GM12891 (cell line): ENCODE measurements at regions not wholly inside any gene's neighbourhood (a gene's known extent, or its start where the extent isn't known, plus 50 kb on each side); places are given as distances from the start of the nearest gene placed in this dataset.

Source experiments
- POLR2A ChIP-seq: IDR thresholded peaks from 2 replicates; pipeline ENCODE4 v1.6.1; 2011; ENCODE audit warnings: low read depth, low read length, control low read depth
- POLR2AphosphoS5 ChIP-seq: IDR thresholded peaks from 2 replicates; pipeline ENCODE4 v1.6.1; 2011; ENCODE audit warnings: low read depth, low read length, control low read depth
- POU2F2 ChIP-seq: IDR thresholded peaks from 2 replicates; pipeline ENCODE4 v1.6.1; 2011; ENCODE audit warnings: low read depth, mild to moderate bottlenecking, control low read depth, low read length, moderate library complexity
- SPI1 ChIP-seq: IDR thresholded peaks from 2 replicates; pipeline ENCODE4 v1.6.1; 2011; ENCODE audit warnings: low read depth, low read length, control low read depth

GRCh38 chr17:70022175-70022574 lies 52.9 kb upstream of the KCNJ16 start:
- TF ChIP-seq POLR2A: no peak
- no peak for TF ChIP-seq SPI1
- TF ChIP-seq POLR2AphosphoS5: no peak
- TF ChIP-seq POU2F2: no peak
